GM23338 (cell line): ENCODE measurements at regions not wholly inside any gene's neighbourhood (a gene's known extent, or its start where the extent isn't known, plus 50 kb on each side); places are given as distances from the start of the nearest gene placed in this dataset.

ENCODE experiments used
- ATAC-seq: fragments of 200-7000 bp; cut with Tn5 transposase; 3 replicates; pipeline ENCODE4 v1.9.1; 2020
- DNase-seq: peaks from one replicate; pipeline ENCODE4 v3.0.0-alpha.2; 2015; ENCODE audit warnings: low spot score
- H2AFZ ChIP-seq: fragments of 200-600 bp; sonication (generic); 2 replicates; pipeline ENCODE4 v1.8.0; 2016; ENCODE audit warnings: antibody characterized with exemption, mild to moderate bottlenecking, moderate library complexity
- H3F3A ChIP-seq: fragments of 200-600 bp; sonication (generic); replicated peaks from 2 replicates; pipeline ENCODE4 v1.8.0; 2017; ENCODE audit warnings: antibody characterized with exemption, mixed run types, low read depth
- H3K27ac ChIP-seq: fragments of 200-600 bp; sonication (generic); 2 replicates; pipeline ENCODE4 v1.6.1; 2016; ENCODE audit warnings: low read depth
- H3K27me3 ChIP-seq: fragments of 200-600 bp; sonication (generic); 2 replicates; pipeline ENCODE4 v1.8.0; 2016; ENCODE audit warnings: mild to moderate bottlenecking, mixed run types, moderate library complexity; ENCODE audit not compliant: insufficient read depth
- H3K36me3 ChIP-seq: fragments of 200-600 bp; sonication (generic); 2 replicates; pipeline ENCODE4 v1.8.0; 2016; ENCODE audit warnings: mild to moderate bottlenecking; ENCODE audit not compliant: insufficient read depth
- H3K4me1 ChIP-seq: fragments of 200-600 bp; sonication (generic); 2 replicates; pipeline ENCODE4 v1.8.0; 2016; ENCODE audit warnings: mild to moderate bottlenecking, moderate library complexity; ENCODE audit not compliant: insufficient read depth
- H3K4me2 ChIP-seq: fragments of 200-600 bp; sonication (generic); 2 replicates; pipeline ENCODE4 v1.7.1; 2017; ENCODE audit warnings: mixed run types
- H3K4me3 ChIP-seq: fragments of 200-600 bp; sonication (generic); 2 replicates; pipeline ENCODE4 v1.6.1; 2016; ENCODE audit warnings: mixed run types
- H3K79me2 ChIP-seq: fragments of 200-600 bp; sonication (generic); replicated peaks from 2 replicates; pipeline ENCODE4 v1.8.0; 2017; ENCODE audit warnings: mild to moderate bottlenecking; ENCODE audit not compliant: insufficient read depth
- H3K9me2 ChIP-seq: fragments of 200-600 bp; sonication (generic); 2 replicates; pipeline ENCODE4 v1.8.0; 2017; ENCODE audit not compliant: insufficient read depth
- H4K20me1 ChIP-seq: fragments of 200-600 bp; sonication (generic); replicated peaks from 2 replicates; pipeline ENCODE4 v1.8.0; 2017; ENCODE audit warnings: mild to moderate bottlenecking; ENCODE audit not compliant: insufficient read depth
- H3K27ac Mint-ChIP-seq: 2 replicates; pipeline ENCODE4 v1.8.0; 2020; ENCODE audit warnings: inconsistent platforms, mild to moderate bottlenecking, moderate library complexity, mixed read lengths
- H3K27me3 Mint-ChIP-seq: 3 replicates; pipeline ENCODE4 v1.8.0; 2022; ENCODE audit warnings: low read depth, mild to moderate bottlenecking, moderate library complexity, mixed read lengths, inconsistent platforms; ENCODE audit not compliant: insufficient read depth, poor library complexity
- H3K36me3 Mint-ChIP-seq: 3 replicates; pipeline ENCODE4 v1.8.0; 2021; ENCODE audit warnings: low read depth, mild to moderate bottlenecking, inconsistent platforms, moderate library complexity, mixed read lengths
- H3K4me1 Mint-ChIP-seq: 3 replicates; pipeline ENCODE4 v1.8.0; 2020; ENCODE audit warnings: mild to moderate bottlenecking, inconsistent platforms, mixed read lengths
- H3K4me3 Mint-ChIP-seq: 3 replicates; pipeline ENCODE4 v1.8.0; 2021; ENCODE audit warnings: moderate library complexity, mild to moderate bottlenecking, inconsistent platforms, mixed read lengths
- H3K9me3 Mint-ChIP-seq: 3 replicates; pipeline ENCODE4 v1.8.0; 2020; ENCODE audit warnings: moderate library complexity, mild to moderate bottlenecking, inconsistent platforms, mixed read lengths
- CREB1 ChIP-seq: fragments of 250-450 bp; sonication (Bioruptor Pico); IDR thresholded peaks from 2 replicates; pipeline ENCODE4 v1.5.0; 2020; ENCODE audit warnings: low read depth, mild to moderate bottlenecking, moderate library complexity
- CTCF ChIP-seq, 2 experiments: fragments of 200-600 bp in 1 of 2; sonication (generic) in 1 of 2; conservative IDR thresholded peaks; 2 replicates each; pipeline versions ENCODE4 v1.5.1 to v1.6.1; 2016 to 2017; ENCODE audit warnings: antibody characterized with exemption in 2 of 2, low read depth in 2 of 2, mild to moderate bottlenecking in 2 of 2, moderate library complexity in 1 of 2
- ETS1 ChIP-seq: IDR thresholded peaks from 2 replicates; pipeline ENCODE4 v1.6.1; 2016; ENCODE audit warnings: antibody characterized with exemption
- EZH2 ChIP-seq: fragments of 200-600 bp; sonication (generic); IDR thresholded peaks from one replicate; pipeline ENCODE4 v1.8.0; 2017; ENCODE audit warnings: antibody characterized with exemption, mild to moderate bottlenecking, low read depth; ENCODE audit not compliant: unreplicated experiment
- EZH2phosphoT487 ChIP-seq: fragments of 200-600 bp; sonication (generic); IDR thresholded peaks from one replicate; pipeline ENCODE4 v1.8.1; 2018; ENCODE audit warnings: antibody characterized with exemption; ENCODE audit not compliant: unreplicated experiment
- JUNB ChIP-seq: IDR thresholded peaks from one replicate; pipeline ENCODE4 v1.6.1; 2016; ENCODE audit warnings: antibody characterized with exemption; ENCODE audit not compliant: unreplicated experiment
- NANOG ChIP-seq: IDR thresholded peaks from 2 replicates; pipeline ENCODE4 v1.6.1; 2016; ENCODE audit warnings: antibody characterized with exemption, borderline replicate concordance
- POLR2AphosphoS5 ChIP-seq: IDR thresholded peaks from 2 replicates; pipeline ENCODE4 v1.6.1; 2016; ENCODE audit warnings: antibody characterized with exemption, low read depth
- REST ChIP-seq: IDR thresholded peaks from one replicate; pipeline ENCODE4 v1.6.1; 2018; ENCODE audit warnings: antibody characterized with exemption; ENCODE audit not compliant: unreplicated experiment
- STAT1 ChIP-seq: IDR thresholded peaks from one replicate; pipeline ENCODE4 v1.6.1; 2016; ENCODE audit warnings: antibody characterized with exemption; ENCODE audit not compliant: unreplicated experiment
- ZNF114 ChIP-seq: fragments of 250-450 bp; sonication (Bioruptor Pico); IDR thresholded peaks from 2 replicates; pipeline ENCODE4 v1.5.0; 2020; ENCODE audit warnings: mild to moderate bottlenecking, moderate library complexity
- ZNF331 ChIP-seq: fragments of 250-450 bp; sonication (Bioruptor Pico); IDR thresholded peaks from 2 replicates; pipeline ENCODE4 v1.5.0; 2020; ENCODE audit warnings: low read depth, mild to moderate bottlenecking, moderate library complexity
- ZNF462 ChIP-seq: fragments of 250-450 bp; sonication (Bioruptor Pico); IDR thresholded peaks from 2 replicates; pipeline ENCODE4 v1.5.0; 2020; ENCODE audit warnings: mild to moderate bottlenecking, moderate library complexity

GRCh38 chr2:8547284-8548064, 134.4 kb upstream of the ID2 start:
- Histone ChIP-seq H2AFZ (no peak overlapping the region), H3K4me3 (no peak overlapping the region), H3K9me2 (no peaks in the 10 kb centered on the region), H4K20me1 (no peaks in the 10 kb centered on the region), H3K36me3 (no peaks in the 10 kb centered on the region), H3K27me3 (no peaks in the 10 kb centered on the region), H3K27ac (no peak overlapping the region), H3K79me2 (no peaks in the 10 kb centered on the region), H3K4me1 (no peaks in the 10 kb centered on the region), H3F3A (no peaks in the 10 kb centered on the region), H3K4me2 (no peak overlapping the region)
- peaks cover 8% of the 10 kb centered on the region; the same call in 2 of the 3 replicates for H3K4me1 Mint-ChIP-seq
- ATAC-seq (no peak), DNase-seq (no peak)
- peaks cover 7% of the 10 kb centered on the region for H3K27me3 Mint-ChIP-seq
- no peak overlapping the region for H3K27ac Mint-ChIP-seq
- H3K36me3 Mint-ChIP-seq, result no peaks in the 10 kb centered on the region; the same call in 2 of the 3 replicates
- H3K9me3 Mint-ChIP-seq, result no peaks in the 10 kb centered on the region
- TF ChIP-seq ZNF331 (CRISPR knock-in tag) (no peak), EZH2phosphoT487 (no peak), CREB1 (CRISPR knock-in tag) (no peak), POLR2AphosphoS5 (no peak), ETS1 (no peak), NANOG (no peak), REST (no peak), ZNF462 (CRISPR knock-in tag) (no peak), ZNF114 (CRISPR knock-in tag) (no peak), EZH2 (no peak), STAT1 (no peak), JUNB (no peak), CTCF (conservative IDR thresholded peaks at IDR 0.05; ENCODE audit: low read depth in 2 of 2) (no peak)
- no peak overlapping the region for H3K4me3 Mint-ChIP-seq
